Prostate gland (tissue), 2 donors: ENCODE measurements at regions not wholly inside any gene's neighbourhood (a gene's known extent, or its start where the extent isn't known, plus 50 kb on each side); places are given as distances from the start of the nearest gene placed in this dataset.

Experiments used
- POLR2A ChIP-seq: fragments of 450-650 bp; IDR thresholded peaks from one replicate; pipeline ENCODE4 v1.6.1; 2016; ENCODE audit warnings: antibody characterized with exemption, mild to moderate bottlenecking
- POLR2AphosphoS5 ChIP-seq: sonication (generic); formaldehyde crosslinking; IDR thresholded peaks from one replicate; pipeline ENCODE4 v1.6.1; 2017; ENCODE audit warnings: antibody characterized with exemption
- TF ChIP-seq, protein P1 (sequence below), 4 experiments: fragments of 200-600 bp in 2 of 4; fragments of 450-650 bp in 2 of 4; sonication (generic) in 2 of 4; IDR thresholded peaks; 1 replicate in 3 of 4; 2 replicates in 1 of 4; pipeline ENCODE4 v1.5.1; 2016 to 2019; ENCODE audit warnings: antibody characterized with exemption in 4 of 4, mild to moderate bottlenecking in 2 of 4, moderate library complexity in 2 of 4

DNA sequence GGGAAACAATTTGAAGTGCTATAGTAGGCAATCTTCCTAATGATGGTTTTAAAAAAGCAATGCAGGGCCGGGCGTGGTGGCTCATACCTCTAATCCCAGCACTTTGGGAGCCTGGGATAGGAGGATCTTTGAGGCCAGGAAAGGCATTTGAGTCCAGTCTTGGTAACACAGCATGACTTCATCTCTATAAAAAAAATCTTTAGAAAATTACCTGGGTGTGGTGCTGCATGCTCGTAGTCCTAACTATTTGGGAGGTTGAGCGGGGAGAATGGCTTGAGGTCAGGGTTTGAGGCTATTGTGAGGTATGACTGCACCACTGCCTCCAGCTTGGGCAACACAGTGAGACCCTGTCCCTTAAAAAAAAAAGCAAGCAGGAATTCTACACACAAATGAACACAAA lies 835.2 kb upstream of the AMELY start:
- TF ChIP-seq, protein P1, sequence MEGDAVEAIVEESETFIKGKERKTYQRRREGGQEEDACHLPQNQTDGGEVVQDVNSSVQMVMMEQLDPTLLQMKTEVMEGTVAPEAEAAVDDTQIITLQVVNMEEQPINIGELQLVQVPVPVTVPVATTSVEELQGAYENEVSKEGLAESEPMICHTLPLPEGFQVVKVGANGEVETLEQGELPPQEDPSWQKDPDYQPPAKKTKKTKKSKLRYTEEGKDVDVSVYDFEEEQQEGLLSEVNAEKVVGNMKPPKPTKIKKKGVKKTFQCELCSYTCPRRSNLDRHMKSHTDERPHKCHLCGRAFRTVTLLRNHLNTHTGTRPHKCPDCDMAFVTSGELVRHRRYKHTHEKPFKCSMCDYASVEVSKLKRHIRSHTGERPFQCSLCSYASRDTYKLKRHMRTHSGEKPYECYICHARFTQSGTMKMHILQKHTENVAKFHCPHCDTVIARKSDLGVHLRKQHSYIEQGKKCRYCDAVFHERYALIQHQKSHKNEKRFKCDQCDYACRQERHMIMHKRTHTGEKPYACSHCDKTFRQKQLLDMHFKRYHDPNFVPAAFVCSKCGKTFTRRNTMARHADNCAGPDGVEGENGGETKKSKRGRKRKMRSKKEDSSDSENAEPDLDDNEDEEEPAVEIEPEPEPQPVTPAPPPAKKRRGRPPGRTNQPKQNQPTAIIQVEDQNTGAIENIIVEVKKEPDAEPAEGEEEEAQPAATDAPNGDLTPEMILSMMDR (IDR thresholded peaks at IDR 0.05), result no peak
- TF ChIP-seq POLR2A, result no peak
- no peak for TF ChIP-seq POLR2AphosphoS5
